ENCODE measurements at regions not wholly inside any gene's neighbourhood (a gene's known extent, or its start where the extent isn't known, plus 50 kb on each side); places are given as distances from the start of the nearest gene placed in this dataset.

GRCh38 chr11:134841972-134842371 lies 429.9 kb upstream of the B3GAT1 start:
- TF ChIP-seq POLR2A (IDR thresholded peaks at IDR 0.05) = no peak
- TF ChIP-seq CTCF (IDR thresholded peaks at IDR 0.05) = no peak

Measured in lower leg skin (tissue), 3 donors.